Peyer's patch (tissue), 4 donors: ENCODE measurements at regions not wholly inside any gene's neighbourhood (a gene's known extent, or its start where the extent isn't known, plus 50 kb on each side); places are given as distances from the start of the nearest gene placed in this dataset.

Experiments used
- DNase-seq, 3 donors: peaks; one replicate each; pipeline ENCODE4 v3.0.0-alpha.2; 2017 to 2019
- H3K27ac ChIP-seq, 4 donors: fragments of 200-600 bp; sonication (generic); one replicate each; pipeline ENCODE4 v1.5.1; 2016 to 2019
- H3K27me3 ChIP-seq, 2 donors: fragments of 200-600 bp; sonication (generic); one replicate each; pipeline ENCODE4 v1.5.1; 2019
- H3K36me3 ChIP-seq, 3 donors: fragments of 200-600 bp; sonication (generic); one replicate each; pipeline ENCODE4 v1.5.1; 2016 to 2019
- H3K4me1 ChIP-seq, 4 donors: fragments of 200-600 bp; sonication (generic); one replicate each; pipeline ENCODE4 v1.5.1; 2016 to 2019
- H3K4me3 ChIP-seq, 4 donors: fragments of 200-600 bp; sonication (generic); 1 replicate in 3 of 4; 2 replicates in 1 of 4; pipeline ENCODE4 v1.5.1; 2016 to 2019; ENCODE audit warnings: mild to moderate bottlenecking in 1 of 4
- H3K9me3 ChIP-seq, 4 donors: fragments of 200-600 bp; sonication (generic); one replicate each; pipeline ENCODE4 v1.5.1; 2016 to 2019; ENCODE audit warnings: mild to moderate bottlenecking in 1 of 4
- POLR2A ChIP-seq, 2 donors: fragments of 450-650 bp; IDR thresholded peaks; one replicate each; pipeline ENCODE4 v1.5.1; 2017; ENCODE audit warnings: antibody characterized with exemption in 2 of 2, mild to moderate bottlenecking in 2 of 2, moderate library complexity in 2 of 2
- TF ChIP-seq, protein P1 (sequence below), 6 experiments: fragments of 450-650 bp in 4 of 6; fragments of 200-600 bp in 2 of 6; sonication (generic) in 1 of 6; IDR thresholded peaks; one replicate each; pipeline ENCODE4 v1.5.1; 2017 to 2019; ENCODE audit warnings: antibody characterized with exemption in 6 of 6, mild to moderate bottlenecking in 3 of 6, moderate library complexity in 1 of 6

DNA sequence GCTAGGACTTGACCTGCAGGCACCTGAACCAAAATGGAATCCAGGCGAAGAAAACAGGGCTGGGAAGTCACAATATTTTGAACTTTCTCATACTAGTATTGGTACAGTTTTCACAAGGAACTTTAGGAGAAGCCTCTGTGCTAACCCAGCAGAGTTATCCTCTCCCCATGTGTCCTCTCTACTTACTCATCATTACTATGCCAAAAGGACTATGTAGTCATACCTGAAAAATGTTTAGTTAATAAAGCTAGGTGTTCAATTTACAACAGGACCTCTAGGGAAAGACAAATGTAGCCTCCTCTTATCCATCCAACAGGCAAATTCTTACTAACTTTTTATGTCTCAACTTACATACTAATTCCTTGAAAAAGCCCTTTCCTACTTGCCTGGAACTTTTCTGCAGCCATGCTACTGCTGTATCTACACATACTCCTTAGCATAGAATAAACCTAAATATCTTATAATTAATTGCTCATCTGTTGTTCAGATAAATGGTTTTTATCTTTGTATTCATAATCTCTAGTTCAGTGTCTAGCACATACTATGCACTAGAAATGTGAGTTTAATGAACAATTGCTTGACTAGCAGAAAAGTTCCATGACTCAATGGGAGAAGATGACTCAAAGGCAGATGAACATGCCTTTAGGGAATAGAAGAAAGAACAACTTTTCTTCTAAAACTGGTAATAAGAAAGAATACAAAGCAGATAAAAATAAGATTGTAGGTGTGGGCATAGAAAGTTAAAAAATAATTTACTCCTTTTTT lies 215.5 kb upstream of the VEGFC start:
- H3K36me3 ChIP-seq: no peaks in the 10 kb centered on the region
- TF ChIP-seq, protein P1, sequence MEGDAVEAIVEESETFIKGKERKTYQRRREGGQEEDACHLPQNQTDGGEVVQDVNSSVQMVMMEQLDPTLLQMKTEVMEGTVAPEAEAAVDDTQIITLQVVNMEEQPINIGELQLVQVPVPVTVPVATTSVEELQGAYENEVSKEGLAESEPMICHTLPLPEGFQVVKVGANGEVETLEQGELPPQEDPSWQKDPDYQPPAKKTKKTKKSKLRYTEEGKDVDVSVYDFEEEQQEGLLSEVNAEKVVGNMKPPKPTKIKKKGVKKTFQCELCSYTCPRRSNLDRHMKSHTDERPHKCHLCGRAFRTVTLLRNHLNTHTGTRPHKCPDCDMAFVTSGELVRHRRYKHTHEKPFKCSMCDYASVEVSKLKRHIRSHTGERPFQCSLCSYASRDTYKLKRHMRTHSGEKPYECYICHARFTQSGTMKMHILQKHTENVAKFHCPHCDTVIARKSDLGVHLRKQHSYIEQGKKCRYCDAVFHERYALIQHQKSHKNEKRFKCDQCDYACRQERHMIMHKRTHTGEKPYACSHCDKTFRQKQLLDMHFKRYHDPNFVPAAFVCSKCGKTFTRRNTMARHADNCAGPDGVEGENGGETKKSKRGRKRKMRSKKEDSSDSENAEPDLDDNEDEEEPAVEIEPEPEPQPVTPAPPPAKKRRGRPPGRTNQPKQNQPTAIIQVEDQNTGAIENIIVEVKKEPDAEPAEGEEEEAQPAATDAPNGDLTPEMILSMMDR (IDR thresholded peaks at IDR 0.05): no peak
- no peak for TF ChIP-seq POLR2A (IDR thresholded peaks at IDR 0.05)
- peaks cover 0 to 3% (median 0%) of the 10 kb centered on the region in 4 donors for H3K9me3 ChIP-seq
- H3K27ac ChIP-seq: no peak overlapping the region
- no peaks in the 10 kb centered on the region for H3K27me3 ChIP-seq
- H3K4me3 ChIP-seq: no peak overlapping the region
- H3K4me1 ChIP-seq: no peaks in the 10 kb centered on the region
- no peak for DNase-seq

DNA sequence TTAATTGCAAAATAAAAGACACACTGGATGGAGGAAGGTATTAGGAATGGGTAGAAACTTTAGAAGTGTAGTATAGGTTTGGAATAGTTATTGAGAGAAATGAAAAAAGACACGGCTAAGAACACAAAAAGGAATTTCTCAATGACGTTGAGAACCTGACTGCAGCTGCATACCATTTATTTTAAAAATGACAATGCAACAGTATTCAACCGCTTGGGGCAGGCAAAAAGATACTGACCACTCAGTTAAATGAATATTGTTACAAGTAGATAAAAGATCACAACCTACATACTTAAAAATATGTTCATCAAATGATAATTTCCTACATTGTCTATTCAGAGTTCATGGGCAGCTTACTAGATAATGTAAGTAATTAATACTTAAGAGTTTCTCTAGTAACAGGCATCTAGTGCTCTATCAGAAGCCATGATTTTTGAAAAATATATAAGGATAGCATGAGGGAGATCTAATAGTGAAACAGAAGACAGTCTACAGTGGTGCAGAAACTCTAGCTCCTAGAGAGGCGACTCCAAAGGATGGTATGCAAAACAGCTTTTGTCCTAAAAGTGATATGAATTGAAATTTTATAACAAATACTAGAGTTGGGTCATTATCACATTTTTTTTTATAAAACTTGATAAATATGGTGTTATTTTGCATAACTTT lies 216.2 kb upstream of the VEGFC start:
- Histone ChIP-seq H3K36me3 (no peaks in the 10 kb centered on the region), H3K4me3 (no peak overlapping the region), H3K27me3 (no peaks in the 10 kb centered on the region), H3K27ac (no peak overlapping the region), H3K9me3 (peaks cover 0 to 3% (median 0%) of the 10 kb centered on the region in 4 donors), H3K4me1 (no peaks in the 10 kb centered on the region)
- no peak for DNase-seq
- TF ChIP-seq, protein P1 (IDR thresholded peaks at IDR 0.05): no peak
- no peak for TF ChIP-seq POLR2A (IDR thresholded peaks at IDR 0.05)

DNA sequence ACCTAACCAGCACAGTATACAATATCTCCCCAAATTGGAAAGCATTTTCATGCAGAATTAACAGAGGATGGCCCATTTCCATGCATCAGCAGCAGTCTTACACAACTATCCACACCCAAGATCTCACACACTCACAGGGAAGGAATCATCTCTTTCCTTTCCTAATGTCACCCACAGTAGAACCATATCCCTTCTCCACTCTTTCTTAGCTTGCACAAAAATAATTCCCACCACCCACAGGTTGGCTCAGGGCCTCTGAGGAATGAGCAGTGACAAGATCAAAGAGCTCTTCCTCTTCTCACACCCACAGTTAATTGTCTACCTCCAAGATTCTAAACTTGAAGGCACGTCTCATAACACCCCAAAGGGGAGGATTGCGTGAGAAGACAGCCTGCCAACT lies 217.7 kb upstream of the VEGFC start:
- DNase-seq: no peak
- Histone ChIP-seq H3K4me3 (no peak overlapping the region), H3K27ac (no peak overlapping the region), H3K9me3 (peaks cover 0 to 3% (median 0%) of the 10 kb centered on the region in 4 donors), H3K27me3 (no peaks in the 10 kb centered on the region), H3K36me3 (no peaks in the 10 kb centered on the region), H3K4me1 (no peaks in the 10 kb centered on the region)
- no peak for TF ChIP-seq POLR2A (IDR thresholded peaks at IDR 0.05)
- TF ChIP-seq, protein P1 (IDR thresholded peaks at IDR 0.05): no peak

- no peak overlapping the region for H3K27ac ChIP-seq
- H3K4me3 ChIP-seq: no peak overlapping the region
- H3K27me3 ChIP-seq: no peaks in the 10 kb centered on the region
- H3K9me3 ChIP-seq: peaks cover 0 to 3% (median 0%) of the 10 kb centered on the region in 4 donors
- no peaks in the 10 kb centered on the region for H3K4me1 ChIP-seq
- TF ChIP-seq, protein P1 (IDR thresholded peaks at IDR 0.05): no peak
- TF ChIP-seq POLR2A (IDR thresholded peaks at IDR 0.05): no peak
- DNase-seq: no peak
- no peaks in the 10 kb centered on the region for H3K36me3 ChIP-seq
Measured at GRCh38 chr4:177012918-177013545, 220.3 kb upstream of the VEGFC start.

- H3K27me3 ChIP-seq: no peaks in the 10 kb centered on the region
Measured at GRCh38 chr4:177016541-177017141, 223.9 kb upstream of the VEGFC start.

More at GRCh38 chr4:177016541-177017141, 223.9 kb upstream of the VEGFC start:
- H3K36me3 ChIP-seq: no peaks in the 10 kb centered on the region
- DNase-seq: no peak
- no peaks in the 10 kb centered on the region for H3K4me1 ChIP-seq
- H3K9me3 ChIP-seq: peaks cover 0 to 3% (median 0%) of the 10 kb centered on the region in 4 donors
- no peak overlapping the region for H3K27ac ChIP-seq
- TF ChIP-seq, protein P1 (IDR thresholded peaks at IDR 0.05): no peak
- TF ChIP-seq POLR2A (IDR thresholded peaks at IDR 0.05): no peak
- no peak overlapping the region for H3K4me3 ChIP-seq
